H1 (cell line): ENCODE measurements at regions not wholly inside any gene's neighbourhood (a gene's known extent, or its start where the extent isn't known, plus 50 kb on each side); places are given as distances from the start of the nearest gene placed in this dataset.

ENCODE experiments used
- TF ChIP-seq, protein P1 (sequence below): fragments of 300-600 bp; sonication (generic); IDR thresholded peaks from 2 replicates; pipeline ENCODE4 v1.7.1; 2012; ENCODE audit warnings: low read length, moderate library complexity, mild to moderate bottlenecking, inconsistent platforms; ENCODE audit not compliant: insufficient replicate concordance

GRCh38 chr3:153314038-153314437, 152.0 kb downstream of the RAP2B start (continued):
- TF ChIP-seq, protein P1, sequence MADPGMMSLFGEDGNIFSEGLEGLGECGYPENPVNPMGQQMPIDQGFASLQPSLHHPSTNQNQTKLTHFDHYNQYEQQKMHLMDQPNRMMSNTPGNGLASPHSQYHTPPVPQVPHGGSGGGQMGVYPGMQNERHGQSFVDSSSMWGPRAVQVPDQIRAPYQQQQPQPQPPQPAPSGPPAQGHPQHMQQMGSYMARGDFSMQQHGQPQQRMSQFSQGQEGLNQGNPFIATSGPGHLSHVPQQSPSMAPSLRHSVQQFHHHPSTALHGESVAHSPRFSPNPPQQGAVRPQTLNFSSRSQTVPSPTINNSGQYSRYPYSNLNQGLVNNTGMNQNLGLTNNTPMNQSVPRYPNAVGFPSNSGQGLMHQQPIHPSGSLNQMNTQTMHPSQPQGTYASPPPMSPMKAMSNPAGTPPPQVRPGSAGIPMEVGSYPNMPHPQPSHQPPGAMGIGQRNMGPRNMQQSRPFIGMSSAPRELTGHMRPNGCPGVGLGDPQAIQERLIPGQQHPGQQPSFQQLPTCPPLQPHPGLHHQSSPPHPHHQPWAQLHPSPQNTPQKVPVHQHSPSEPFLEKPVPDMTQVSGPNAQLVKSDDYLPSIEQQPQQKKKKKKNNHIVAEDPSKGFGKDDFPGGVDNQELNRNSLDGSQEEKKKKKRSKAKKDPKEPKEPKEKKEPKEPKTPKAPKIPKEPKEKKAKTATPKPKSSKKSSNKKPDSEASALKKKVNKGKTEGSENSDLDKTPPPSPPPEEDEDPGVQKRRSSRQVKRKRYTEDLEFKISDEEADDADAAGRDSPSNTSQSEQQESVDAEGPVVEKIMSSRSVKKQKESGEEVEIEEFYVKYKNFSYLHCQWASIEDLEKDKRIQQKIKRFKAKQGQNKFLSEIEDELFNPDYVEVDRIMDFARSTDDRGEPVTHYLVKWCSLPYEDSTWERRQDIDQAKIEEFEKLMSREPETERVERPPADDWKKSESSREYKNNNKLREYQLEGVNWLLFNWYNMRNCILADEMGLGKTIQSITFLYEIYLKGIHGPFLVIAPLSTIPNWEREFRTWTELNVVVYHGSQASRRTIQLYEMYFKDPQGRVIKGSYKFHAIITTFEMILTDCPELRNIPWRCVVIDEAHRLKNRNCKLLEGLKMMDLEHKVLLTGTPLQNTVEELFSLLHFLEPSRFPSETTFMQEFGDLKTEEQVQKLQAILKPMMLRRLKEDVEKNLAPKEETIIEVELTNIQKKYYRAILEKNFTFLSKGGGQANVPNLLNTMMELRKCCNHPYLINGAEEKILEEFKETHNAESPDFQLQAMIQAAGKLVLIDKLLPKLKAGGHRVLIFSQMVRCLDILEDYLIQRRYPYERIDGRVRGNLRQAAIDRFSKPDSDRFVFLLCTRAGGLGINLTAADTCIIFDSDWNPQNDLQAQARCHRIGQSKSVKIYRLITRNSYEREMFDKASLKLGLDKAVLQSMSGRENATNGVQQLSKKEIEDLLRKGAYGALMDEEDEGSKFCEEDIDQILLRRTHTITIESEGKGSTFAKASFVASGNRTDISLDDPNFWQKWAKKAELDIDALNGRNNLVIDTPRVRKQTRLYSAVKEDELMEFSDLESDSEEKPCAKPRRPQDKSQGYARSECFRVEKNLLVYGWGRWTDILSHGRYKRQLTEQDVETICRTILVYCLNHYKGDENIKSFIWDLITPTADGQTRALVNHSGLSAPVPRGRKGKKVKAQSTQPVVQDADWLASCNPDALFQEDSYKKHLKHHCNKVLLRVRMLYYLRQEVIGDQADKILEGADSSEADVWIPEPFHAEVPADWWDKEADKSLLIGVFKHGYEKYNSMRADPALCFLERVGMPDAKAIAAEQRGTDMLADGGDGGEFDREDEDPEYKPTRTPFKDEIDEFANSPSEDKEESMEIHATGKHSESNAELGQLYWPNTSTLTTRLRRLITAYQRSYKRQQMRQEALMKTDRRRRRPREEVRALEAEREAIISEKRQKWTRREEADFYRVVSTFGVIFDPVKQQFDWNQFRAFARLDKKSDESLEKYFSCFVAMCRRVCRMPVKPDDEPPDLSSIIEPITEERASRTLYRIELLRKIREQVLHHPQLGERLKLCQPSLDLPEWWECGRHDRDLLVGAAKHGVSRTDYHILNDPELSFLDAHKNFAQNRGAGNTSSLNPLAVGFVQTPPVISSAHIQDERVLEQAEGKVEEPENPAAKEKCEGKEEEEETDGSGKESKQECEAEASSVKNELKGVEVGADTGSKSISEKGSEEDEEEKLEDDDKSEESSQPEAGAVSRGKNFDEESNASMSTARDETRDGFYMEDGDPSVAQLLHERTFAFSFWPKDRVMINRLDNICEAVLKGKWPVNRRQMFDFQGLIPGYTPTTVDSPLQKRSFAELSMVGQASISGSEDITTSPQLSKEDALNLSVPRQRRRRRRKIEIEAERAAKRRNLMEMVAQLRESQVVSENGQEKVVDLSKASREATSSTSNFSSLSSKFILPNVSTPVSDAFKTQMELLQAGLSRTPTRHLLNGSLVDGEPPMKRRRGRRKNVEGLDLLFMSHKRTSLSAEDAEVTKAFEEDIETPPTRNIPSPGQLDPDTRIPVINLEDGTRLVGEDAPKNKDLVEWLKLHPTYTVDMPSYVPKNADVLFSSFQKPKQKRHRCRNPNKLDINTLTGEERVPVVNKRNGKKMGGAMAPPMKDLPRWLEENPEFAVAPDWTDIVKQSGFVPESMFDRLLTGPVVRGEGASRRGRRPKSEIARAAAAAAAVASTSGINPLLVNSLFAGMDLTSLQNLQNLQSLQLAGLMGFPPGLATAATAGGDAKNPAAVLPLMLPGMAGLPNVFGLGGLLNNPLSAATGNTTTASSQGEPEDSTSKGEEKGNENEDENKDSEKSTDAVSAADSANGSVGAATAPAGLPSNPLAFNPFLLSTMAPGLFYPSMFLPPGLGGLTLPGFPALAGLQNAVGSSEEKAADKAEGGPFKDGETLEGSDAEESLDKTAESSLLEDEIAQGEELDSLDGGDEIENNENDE, result no peak
